ENCODE measurements at regions not wholly inside any gene's neighbourhood (a gene's known extent, or its start where the extent isn't known, plus 50 kb on each side); places are given as distances from the start of the nearest gene placed in this dataset.

GRCh38 chr14:56953884-56954283 lies 143.6 kb upstream of the OTX2 start:
- no peak for DNase-seq (ENCODE audit: low read depth, low spot score)
- H3K4me3 ChIP-seq (ENCODE audit: low read length), result no peak overlapping the region

- no peak overlapping the region for H3K4me3 ChIP-seq (ENCODE audit: low read length)
- DNase-seq (ENCODE audit: low read depth, low spot score), result no peak
Observed at GRCh38 chr14:56952766-56953473, 142.6 kb upstream of the OTX2 start.

- H3K4me3 ChIP-seq (ENCODE audit: low read length), result no peak overlapping the region
Observed at GRCh38 chr14:56949828-56950227, 139.5 kb upstream of the OTX2 start.

DNA sequence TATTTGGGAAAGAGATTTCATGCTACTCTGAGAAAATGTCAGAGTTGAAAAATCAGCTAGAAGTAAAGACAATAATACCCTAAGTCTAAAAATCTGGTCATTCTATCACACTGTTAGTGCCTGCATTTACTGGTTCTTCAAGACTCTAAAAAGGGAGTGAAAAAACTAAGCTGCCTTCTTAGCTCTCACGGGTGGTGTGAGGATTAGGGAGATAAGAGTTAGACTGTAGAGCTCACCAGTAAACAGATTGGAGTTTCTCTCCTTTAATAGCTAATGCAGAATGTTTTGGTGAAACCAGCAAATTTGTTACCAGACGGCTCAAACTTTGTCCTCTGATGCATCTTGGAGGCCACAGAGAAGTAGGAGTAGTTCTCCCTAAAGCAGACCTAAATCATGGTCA lies 135.0 kb upstream of the OTX2 start:
- no peak for DNase-seq (ENCODE audit: low read depth, low spot score)
- H3K4me3 ChIP-seq (ENCODE audit: low read length), result no peak overlapping the region

More at GRCh38 chr14:56949828-56950227, 139.5 kb upstream of the OTX2 start:
- DNase-seq (ENCODE audit: low read depth, low spot score), result no peak

DNA sequence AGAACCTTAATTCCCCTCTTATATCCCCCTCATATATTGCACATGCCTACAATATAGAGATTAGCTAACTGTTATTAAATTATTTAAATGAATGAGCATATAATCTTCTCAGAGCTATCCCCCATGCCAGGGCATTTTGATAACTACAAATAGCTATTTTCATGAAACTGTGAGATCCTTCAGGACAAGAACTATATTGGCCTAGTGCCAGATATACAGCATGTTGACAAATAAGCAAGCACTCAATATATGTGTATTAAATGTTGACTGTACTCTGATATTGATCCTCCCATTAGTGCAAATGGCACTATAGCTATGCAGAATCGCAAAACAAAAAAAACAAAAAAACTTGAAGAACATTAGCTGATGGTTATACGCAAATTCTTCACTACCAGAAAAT lies 134.1 kb upstream of the OTX2 start:
- DNase-seq (ENCODE audit: low read depth, low spot score), result no peak
- H3K4me3 ChIP-seq (ENCODE audit: low read length), result no peak overlapping the region

- no peak overlapping the region for H3K4me3 ChIP-seq (ENCODE audit: low read length)
- DNase-seq (ENCODE audit: low read depth, low spot score), result no peak
Observed at GRCh38 chr14:56933446-56933845, 123.2 kb upstream of the OTX2 start.

DNA sequence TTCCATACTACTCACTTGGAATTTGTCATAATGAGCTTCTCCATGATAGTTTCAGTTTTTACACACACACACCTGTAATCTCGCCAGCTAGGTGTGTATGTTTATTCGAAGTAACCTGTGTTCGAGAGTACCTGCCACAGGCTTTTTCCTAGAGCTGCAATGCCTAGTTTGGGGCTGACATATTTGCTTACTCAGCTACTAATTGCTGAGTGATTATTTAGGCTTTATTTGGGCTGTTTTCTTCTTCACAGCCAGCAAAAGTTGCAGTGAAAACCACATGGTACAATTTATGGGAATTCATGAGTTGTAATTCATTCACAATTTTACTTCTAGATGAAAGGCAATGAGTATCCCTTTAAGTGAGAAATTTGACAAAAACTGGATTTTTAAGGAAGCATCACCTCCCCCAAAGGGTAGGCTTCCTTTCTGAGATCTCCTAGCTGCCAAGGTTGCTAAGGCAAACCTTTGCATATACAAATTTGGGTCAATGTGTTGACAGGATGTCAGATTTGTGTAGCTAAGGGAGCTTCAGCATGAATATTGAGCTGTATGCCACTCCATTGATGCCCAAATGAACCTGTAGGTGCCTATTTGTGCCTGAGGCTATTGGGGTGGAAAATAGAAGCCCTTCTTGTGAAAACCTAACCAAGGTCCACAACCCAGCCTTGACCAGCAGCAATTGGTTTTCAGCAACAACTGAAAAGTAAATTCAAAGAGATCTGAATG lies 108.7 kb upstream of the OTX2 start:
- no peak for DNase-seq (ENCODE audit: low read depth, low spot score)
- H3K4me3 ChIP-seq (ENCODE audit: low read length), result no peak overlapping the region

DNA sequence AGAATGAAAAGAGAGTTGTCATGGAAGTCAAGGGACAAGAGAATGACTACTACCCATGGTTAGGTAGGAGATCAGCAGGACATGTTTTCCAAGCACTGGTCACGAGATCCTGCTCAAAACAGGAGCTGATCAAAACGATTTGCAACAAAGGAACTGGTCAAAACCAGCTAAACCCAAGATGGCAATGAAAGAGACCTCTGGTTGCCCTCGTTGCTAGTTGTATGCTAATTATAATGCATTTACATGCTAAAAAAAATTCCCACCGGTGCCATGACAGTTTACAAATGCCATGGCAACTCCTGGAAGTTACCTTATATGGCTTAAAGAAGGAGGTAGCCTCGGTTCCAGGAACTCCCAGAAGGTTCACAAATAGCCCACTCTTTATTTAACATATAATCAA lies 95.0 kb upstream of the OTX2 start:
- DNase-seq (ENCODE audit: low read depth, low spot score), result no peak

GRCh38 chr14:56903304-56903969 lies 93.2 kb upstream of the OTX2 start:
- H3K4me3 ChIP-seq (ENCODE audit: low read length), result no peak overlapping the region
- DNase-seq (ENCODE audit: low read depth, low spot score), result no peak

More for the DNA sequence above, 95.0 kb upstream of the OTX2 start:
- H3K4me3 ChIP-seq (ENCODE audit: low read length), result no peak overlapping the region

GRCh38 chr14:56902385-56902784 lies 92.1 kb upstream of the OTX2 start:
- no peak for DNase-seq (ENCODE audit: low read depth, low spot score)

DNA sequence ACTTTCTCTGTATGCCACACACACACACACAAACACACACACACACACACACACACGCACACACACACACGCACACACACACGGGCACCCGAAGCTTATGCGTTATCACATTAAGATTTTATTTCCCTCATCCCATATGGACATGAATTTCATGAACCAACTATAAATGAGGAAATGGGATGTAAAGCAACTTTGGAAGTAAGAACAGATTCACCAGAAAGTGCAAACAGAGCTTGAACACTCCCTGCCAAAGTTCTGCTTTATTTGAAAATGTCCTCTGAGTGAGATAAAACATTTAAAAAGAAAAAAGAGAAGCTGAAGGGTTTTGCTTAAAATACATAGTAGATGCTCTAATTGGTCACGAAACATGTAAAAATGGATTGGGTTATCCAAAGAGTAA lies 90.4 kb upstream of the OTX2 start:
- no peak overlapping the region for H3K4me3 ChIP-seq (ENCODE audit: low read length)
- DNase-seq (ENCODE audit: low read depth, low spot score), result no peak

More at GRCh38 chr14:56902385-56902784, 92.1 kb upstream of the OTX2 start:
- no peak overlapping the region for H3K4me3 ChIP-seq (ENCODE audit: low read length)

DNA sequence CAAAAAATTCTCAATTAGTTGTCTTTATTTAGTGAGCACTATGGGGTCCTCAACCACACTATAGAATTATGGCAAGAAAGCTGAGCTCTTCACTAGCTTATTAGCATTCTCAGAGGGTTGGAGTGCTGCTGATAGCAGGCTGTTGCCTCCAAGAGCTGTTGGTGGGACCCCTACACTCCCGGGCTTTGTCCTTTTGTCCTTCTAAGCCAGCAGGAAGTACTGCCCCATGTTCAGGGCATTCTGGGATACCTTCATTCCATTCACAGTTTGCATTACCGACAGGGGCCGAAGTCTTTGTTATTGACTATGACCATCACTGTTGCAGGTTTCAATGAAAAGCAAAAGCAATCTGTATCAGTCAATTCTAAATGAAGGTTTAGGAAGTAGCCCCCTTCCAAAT lies 89.5 kb upstream of the OTX2 start:
- H3K4me3 ChIP-seq (ENCODE audit: low read length), result no peak overlapping the region
- DNase-seq (ENCODE audit: low read depth, low spot score), result no peak

DNA sequence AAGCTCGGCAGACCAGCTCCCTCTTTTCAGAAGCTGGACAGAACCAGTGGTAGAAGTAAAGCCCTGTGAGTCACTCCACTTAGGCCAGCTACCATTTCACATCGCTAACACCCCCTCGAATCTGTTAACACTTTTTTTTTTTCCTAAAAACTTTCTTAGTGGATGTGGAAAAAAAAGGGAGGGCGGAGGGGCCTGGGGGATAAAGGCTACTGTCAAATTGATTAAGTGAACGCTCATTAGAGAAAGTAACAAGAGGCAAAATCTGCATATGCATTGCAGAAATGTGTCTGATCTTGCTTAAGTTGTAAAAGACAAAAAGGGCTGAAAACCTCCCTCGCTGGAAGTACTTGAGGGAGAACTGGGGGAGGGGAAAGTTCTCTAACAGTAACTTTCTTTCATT lies 86.6 kb upstream of the OTX2 start:
- DNase-seq (ENCODE audit: low read depth, low spot score), result no peak
- no peak overlapping the region for H3K4me3 ChIP-seq (ENCODE audit: low read length)

- H3K4me3 ChIP-seq (ENCODE audit: low read length), result no peak overlapping the region
- no peak for DNase-seq (ENCODE audit: low read depth, low spot score)
Observed at GRCh38 chr14:56896231-56896630, 86.0 kb upstream of the OTX2 start.

- no peak overlapping the region for H3K4me3 ChIP-seq (ENCODE audit: low read length)
Observed at GRCh38 chr14:56895154-56895553, 84.9 kb upstream of the OTX2 start.

DNA sequence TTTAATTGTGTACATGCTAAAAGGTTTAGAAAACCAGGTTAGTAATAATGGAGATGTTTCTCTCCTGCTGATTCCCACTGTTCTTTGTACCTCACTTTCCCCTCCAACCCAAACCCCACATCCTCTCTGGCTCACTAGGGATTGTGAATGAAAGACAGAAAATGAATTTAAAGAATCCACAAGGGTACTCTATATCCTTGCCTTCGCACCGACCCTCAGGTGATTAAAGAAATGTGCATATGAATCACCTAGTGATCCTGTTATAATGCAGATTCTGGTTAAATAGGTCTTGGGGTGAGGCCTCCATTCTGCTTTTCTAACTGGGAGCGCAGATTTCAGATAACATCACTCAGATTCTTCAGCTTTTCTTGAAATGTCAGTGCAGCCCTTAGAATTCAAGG lies 84.3 kb upstream of the OTX2 start:
- no peak for DNase-seq (ENCODE audit: low read depth, low spot score)
- no peak overlapping the region for H3K4me3 ChIP-seq (ENCODE audit: low read length)

More at GRCh38 chr14:56895154-56895553, 84.9 kb upstream of the OTX2 start:
- DNase-seq (ENCODE audit: low read depth, low spot score), result no peak

DNA sequence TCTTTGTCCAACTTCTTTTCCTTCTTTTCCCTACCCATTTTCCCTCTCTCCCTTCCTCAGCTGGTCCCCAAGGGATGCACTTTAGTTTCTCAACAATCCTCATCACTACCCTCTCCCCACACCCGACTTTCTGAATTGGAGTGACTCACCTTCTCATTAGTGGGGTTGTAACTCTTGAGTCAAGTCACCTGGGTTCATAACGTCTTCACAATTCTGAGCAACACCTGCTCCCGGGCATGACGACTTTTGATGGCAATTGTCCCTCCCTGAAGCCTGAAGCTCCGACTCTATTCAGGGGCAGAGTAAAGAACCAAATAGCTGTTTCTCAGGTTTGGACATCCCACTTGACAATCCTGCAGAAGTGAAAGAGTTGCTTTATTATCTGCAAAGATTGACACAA lies 82.7 kb upstream of the OTX2 start:
- H3K4me3 ChIP-seq (ENCODE audit: low read length), result no peak overlapping the region

DNA sequence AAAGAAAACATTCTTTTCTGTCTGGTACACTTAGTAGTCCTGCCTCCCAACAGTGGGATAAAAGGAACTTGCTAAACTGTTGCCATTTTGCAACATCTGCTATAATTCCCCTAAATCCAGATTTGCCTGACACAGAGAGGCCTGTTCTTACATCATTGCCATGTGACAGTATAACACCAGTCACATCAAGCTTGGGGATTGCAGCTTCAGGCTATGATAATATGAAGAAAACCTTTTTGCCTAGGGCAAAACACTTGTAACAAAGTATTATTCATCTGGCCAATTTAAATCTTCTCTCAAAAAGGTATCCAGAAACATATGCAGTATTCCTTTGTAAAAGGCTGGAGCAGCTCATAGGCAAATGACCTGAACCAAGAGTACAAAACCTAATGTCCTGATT lies 80.9 kb upstream of the OTX2 start:
- no peak overlapping the region for H3K4me3 ChIP-seq (ENCODE audit: low read length)
- no peak for DNase-seq (ENCODE audit: low read depth, low spot score)

More for the DNA sequence above, 82.7 kb upstream of the OTX2 start:
- DNase-seq (ENCODE audit: low read depth, low spot score), result no peak

DNA sequence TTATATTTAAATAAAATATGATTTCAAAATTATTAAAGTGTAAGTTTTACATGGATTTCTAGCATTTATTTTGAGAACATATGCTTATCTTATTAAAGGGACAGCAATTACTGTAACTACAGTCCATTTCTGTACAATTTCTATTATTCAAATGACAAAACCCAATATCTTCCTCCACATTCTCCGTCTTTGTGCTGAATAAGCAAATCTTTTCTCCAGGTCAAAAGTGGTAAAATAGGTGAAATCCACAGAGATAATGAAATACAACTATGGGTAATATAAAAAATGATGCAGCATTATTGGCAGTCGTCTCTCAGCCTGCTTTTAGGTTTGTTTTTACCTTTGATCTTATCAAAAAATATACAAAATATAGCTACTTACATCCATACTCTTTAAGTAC lies 79.4 kb upstream of the OTX2 start:
- DNase-seq (ENCODE audit: low read depth, low spot score), result no peak
- H3K4me3 ChIP-seq (ENCODE audit: low read length), result no peak overlapping the region

- H3K4me3 ChIP-seq (ENCODE audit: low read length), result no peak overlapping the region
- no peak for DNase-seq (ENCODE audit: low read depth, low spot score)
Observed at GRCh38 chr14:56888274-56888673, 78.0 kb upstream of the OTX2 start.
